22Rv1 (cell line): ENCODE measurements at regions not wholly inside any gene's neighbourhood (a gene's known extent, or its start where the extent isn't known, plus 50 kb on each side); places are given as distances from the start of the nearest gene placed in this dataset.

Source experiments
- CTCF ChIP-seq: fragments of 450-650 bp; IDR thresholded peaks from 2 replicates; pipeline ENCODE4 v1.5.1; 2017; ENCODE audit warnings: mild to moderate bottlenecking
- ZFX ChIP-seq: fragments of 450-650 bp; IDR thresholded peaks from 2 replicates; pipeline ENCODE4 v1.6.1; 2017; ENCODE audit warnings: antibody characterized with exemption, borderline replicate concordance

GRCh38 chr6:106751501-106752252, 122.3 kb downstream of the QRSL1 start:
- TF ChIP-seq CTCF (no peak), ZFX (no peak)
